ENCODE measurements at regions not wholly inside any gene's neighbourhood (a gene's known extent, or its start where the extent isn't known, plus 50 kb on each side); places are given as distances from the start of the nearest gene placed in this dataset.

GRCh38 chr21:16028941-16029464 is 299.2 kb downstream of the USP25 start:
- no peaks in the 10 kb centered on the region for H3K4me1 ChIP-seq
- ATAC-seq (no peak), DNase-seq (no peak)
- no peaks in the 10 kb centered on the region for H3K36me3 ChIP-seq
- H3K4me3 ChIP-seq = no peak overlapping the region
- TF ChIP-seq CTCF (IDR thresholded peaks at IDR 0.05) = no peak
- H3K9me3 ChIP-seq = no peaks in the 10 kb centered on the region
- H3K27me3 ChIP-seq = no peaks in the 10 kb centered on the region
- intact Hi-C loops (cut with DNase I) = no loop called here
- H3K27ac ChIP-seq = no peak overlapping the region

- intact Hi-C loops (cut with DNase I) = no loop called here
- ATAC-seq (no peak), DNase-seq (no peak)
- Histone ChIP-seq H3K27ac (no peak overlapping the region), H3K4me1 (no peaks in the 10 kb centered on the region), H3K9me3 (no peaks in the 10 kb centered on the region), H3K27me3 (no peaks in the 10 kb centered on the region), H3K4me3 (no peak overlapping the region), H3K36me3 (no peaks in the 10 kb centered on the region)
- no peak for TF ChIP-seq CTCF (IDR thresholded peaks at IDR 0.05)
Measured at GRCh38 chr21:16033193-16033592, 303.4 kb downstream of the USP25 start.

- ATAC-seq (no peak), DNase-seq (no peak)
- Histone ChIP-seq H3K9me3 (no peaks in the 10 kb centered on the region), H3K4me1 (no peaks in the 10 kb centered on the region), H3K27me3 (no peaks in the 10 kb centered on the region), H3K4me3 (no peak overlapping the region), H3K36me3 (no peaks in the 10 kb centered on the region), H3K27ac (no peak overlapping the region)
- intact Hi-C loops (cut with DNase I) = no loop called here
- TF ChIP-seq CTCF (IDR thresholded peaks at IDR 0.05) = no peak
Measured at GRCh38 chr21:16034446-16035190, 304.8 kb downstream of the USP25 start.

GRCh38 chr21:16037421-16037955 is 307.7 kb downstream of the USP25 start:
- H3K4me1 ChIP-seq = no peaks in the 10 kb centered on the region
- DNase-seq (no peak), ATAC-seq (no peak)
- H3K9me3 ChIP-seq = no peaks in the 10 kb centered on the region
- H3K27ac ChIP-seq = no peak overlapping the region
- H3K36me3 ChIP-seq = no peaks in the 10 kb centered on the region
- H3K27me3 ChIP-seq = no peaks in the 10 kb centered on the region
- intact Hi-C loops (cut with DNase I) = no loop called here
- TF ChIP-seq CTCF (IDR thresholded peaks at IDR 0.05) = no peak
- H3K4me3 ChIP-seq = no peak overlapping the region

- H3K27me3 ChIP-seq = no peaks in the 10 kb centered on the region
- intact Hi-C loops (cut with DNase I) = no loop called here
- ATAC-seq = no peak
- no peaks in the 10 kb centered on the region for H3K9me3 ChIP-seq
- no peaks in the 10 kb centered on the region for H3K4me1 ChIP-seq
- no peak overlapping the region for H3K27ac ChIP-seq
- H3K4me3 ChIP-seq = no peak overlapping the region
- no peak for DNase-seq
- H3K36me3 ChIP-seq = no peaks in the 10 kb centered on the region
- no peak for TF ChIP-seq CTCF (IDR thresholded peaks at IDR 0.05)
Measured at GRCh38 chr21:16040601-16041000, 310.8 kb downstream of the USP25 start.
